GM23248 (cell line): ENCODE measurements at regions not wholly inside any gene's neighbourhood (a gene's known extent, or its start where the extent isn't known, plus 50 kb on each side); places are given as distances from the start of the nearest gene placed in this dataset.

Source experiments
- DNase-seq: peaks from one replicate; pipeline ENCODE4 v3.0.0-alpha.2; 2015
- H2AFZ ChIP-seq: fragments of 200-600 bp; sonication (generic); 2 replicates; pipeline ENCODE4 v1.6.1; 2016; ENCODE audit warnings: antibody characterized with exemption
- H3F3A ChIP-seq: fragments of 200-600 bp; sonication (generic); 2 replicates; pipeline ENCODE4 v1.6.1; 2016; ENCODE audit warnings: mild to moderate bottlenecking, antibody characterized with exemption, mixed run types; ENCODE audit not compliant: insufficient read depth
- H3K27ac ChIP-seq: fragments of 200-600 bp; sonication (generic); 2 replicates; pipeline ENCODE4 v1.5.1; 2016; ENCODE audit warnings: mild to moderate bottlenecking
- H3K27me3 ChIP-seq: fragments of 200-600 bp; sonication (generic); replicated peaks from 2 replicates; pipeline ENCODE4 v1.6.1; 2016; ENCODE audit warnings: mild to moderate bottlenecking; ENCODE audit not compliant: insufficient read depth
- H3K36me3 ChIP-seq: fragments of 200-600 bp; sonication (generic); 2 replicates; pipeline ENCODE4 v1.6.1; 2016; ENCODE audit warnings: low read depth, mild to moderate bottlenecking
- H3K4me1 ChIP-seq: fragments of 200-600 bp; sonication (generic); 2 replicates; pipeline ENCODE4 v1.6.1; 2016; ENCODE audit warnings: mild to moderate bottlenecking; ENCODE audit not compliant: insufficient read depth
- H3K4me2 ChIP-seq: fragments of 200-600 bp; sonication (generic); one replicate; pipeline ENCODE4 v1.6.1; 2016; ENCODE audit warnings: mild to moderate bottlenecking; ENCODE audit not compliant: unreplicated experiment
- H3K4me3 ChIP-seq: fragments of 200-600 bp; sonication (generic); 2 replicates; pipeline ENCODE4 v1.5.1; 2016; ENCODE audit warnings: mild to moderate bottlenecking
- H3K79me2 ChIP-seq: fragments of 200-600 bp; sonication (generic); 2 replicates; pipeline ENCODE4 v1.6.1; 2016; ENCODE audit warnings: mild to moderate bottlenecking; ENCODE audit not compliant: insufficient read depth
- H3K9ac ChIP-seq: fragments of 200-600 bp; sonication (generic); 2 replicates; pipeline ENCODE4 v1.6.1; 2016; ENCODE audit warnings: mild to moderate bottlenecking
- H3K9me2 ChIP-seq: fragments of 200-600 bp; sonication (generic); 2 replicates; pipeline ENCODE4 v1.6.1; 2016; ENCODE audit warnings: mixed run types, mild to moderate bottlenecking, moderate library complexity; ENCODE audit not compliant: insufficient read depth
- H3K9me3 ChIP-seq: fragments of 200-600 bp; sonication (generic); one replicate; pipeline ENCODE4 v1.6.1; 2017; ENCODE audit warnings: low read depth
- H4K20me1 ChIP-seq: fragments of 200-600 bp; sonication (generic); 2 replicates; pipeline ENCODE4 v1.6.0; 2016; ENCODE audit not compliant: insufficient read depth
- EZH2 ChIP-seq: fragments of 200-600 bp; sonication (generic); IDR thresholded peaks from 2 replicates; pipeline ENCODE4 v1.6.1; 2018; ENCODE audit warnings: antibody characterized with exemption, mild to moderate bottlenecking; ENCODE audit not compliant: insufficient read depth, poor library complexity, severe bottlenecking
- EZH2phosphoT487 ChIP-seq: fragments of 200-600 bp; sonication (generic); IDR thresholded peaks from 2 replicates; pipeline ENCODE4 v1.6.1; 2018; ENCODE audit warnings: antibody characterized with exemption, moderate library complexity, mild to moderate bottlenecking, low read depth; ENCODE audit not compliant: insufficient read depth
- WGBS, 2 experiments: methylation state at CpG; one replicate each; pipeline ENCODE4 v1.1.6; 2015 to 2017; ENCODE audit warnings: low lambda C conversion rate in 2 of 2, low coverage in 1 of 2; ENCODE audit errors: missing lambda C conversion rate in 2 of 2; 5-methylcytosine and 5-hydroxymethylcytosine counted together
- in situ Hi-C: fragments of 300-500 bp; cut with MboI; formaldehyde crosslinking; loops from 2 replicates; pipeline ENCODE4 v1.15.0; 2020

DNA sequence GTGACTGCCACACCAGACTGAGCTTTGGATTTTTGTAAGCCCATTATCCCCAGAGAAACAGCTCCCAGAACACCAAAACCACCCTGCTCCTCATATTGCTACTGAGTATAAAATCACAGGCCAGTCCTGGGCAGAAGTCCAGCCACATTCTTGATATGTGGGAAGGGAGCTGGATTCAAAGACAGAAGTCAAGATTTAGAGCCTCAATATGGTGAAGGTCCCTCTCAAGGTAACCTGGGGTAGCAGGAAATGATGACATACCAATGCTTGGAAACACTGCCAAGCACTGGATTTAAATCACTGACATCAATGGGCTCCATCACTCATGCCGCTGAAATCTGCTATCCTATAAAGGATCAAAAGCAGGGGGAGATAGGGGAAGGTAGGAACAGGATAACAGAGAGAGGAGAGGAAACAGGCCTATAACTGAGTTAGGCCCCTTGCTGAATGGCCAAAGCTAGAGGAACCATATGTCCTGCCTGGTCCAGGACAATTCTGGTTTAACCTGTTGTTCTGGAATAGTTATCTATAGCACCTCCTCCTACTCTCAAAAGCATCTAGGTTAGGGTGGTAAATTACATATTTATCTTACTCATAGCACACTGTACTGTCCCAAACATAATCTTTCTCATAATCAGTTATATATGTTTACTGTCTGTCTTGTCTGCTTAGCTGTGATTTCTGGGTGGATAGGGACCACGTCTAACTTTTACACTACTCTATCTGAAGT is 83.7 kb upstream of the NHS start:
- DNase-seq: no peak
- H3K9ac ChIP-seq: no peak overlapping the region
- in situ Hi-C loops: no loop called here

DNA sequence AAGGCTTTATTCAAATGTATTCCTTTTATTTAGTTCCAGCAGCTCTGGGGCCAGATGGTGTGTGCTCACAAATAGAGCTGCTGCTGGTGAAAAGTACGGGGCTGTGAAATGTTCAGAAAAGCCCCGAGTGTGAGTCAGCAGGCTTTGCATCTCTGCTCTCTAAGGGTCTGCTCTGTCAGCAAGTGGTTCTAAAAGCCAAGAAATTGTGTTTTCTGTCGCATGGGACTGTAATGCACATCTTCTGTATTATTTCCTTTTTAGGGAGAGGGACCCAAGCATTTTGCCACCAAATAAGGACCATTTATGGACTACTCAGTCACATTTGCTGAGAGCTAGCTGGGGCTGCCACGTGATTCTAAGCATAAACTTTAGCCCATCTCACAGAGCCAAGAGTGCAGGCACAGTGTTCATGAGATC is 82.9 kb upstream of the NHS start:
- H3F3A ChIP-seq: no peaks in the 10 kb centered on the region
- H3K4me1 ChIP-seq: no peaks in the 10 kb centered on the region
- no peak overlapping the region for H3K4me2 ChIP-seq
- H2AFZ ChIP-seq: no peak overlapping the region
- H3K27ac ChIP-seq: no peak overlapping the region
- H3K27me3 ChIP-seq: no peaks in the 10 kb centered on the region
- WGBS, 2 experiments: 0 to 2% methylated on average over 4 of the region's 4 CpGs
- no peaks in the 10 kb centered on the region for H3K9me2 ChIP-seq
- no peak overlapping the region for H3K9ac ChIP-seq
- no peaks in the 10 kb centered on the region for H3K9me3 ChIP-seq
- H3K79me2 ChIP-seq: no peaks in the 10 kb centered on the region
- H3K4me3 ChIP-seq: no peak overlapping the region
- TF ChIP-seq EZH2: no peak
- TF ChIP-seq EZH2phosphoT487: no peak
- H4K20me1 ChIP-seq: no peaks in the 10 kb centered on the region
- no peaks in the 10 kb centered on the region for H3K36me3 ChIP-seq
- no peak for DNase-seq
- in situ Hi-C loops: no loop called here

More for the DNA sequence above, 83.7 kb upstream of the NHS start:
- Histone ChIP-seq H3K27ac (no peak overlapping the region), H3K9me2 (no peaks in the 10 kb centered on the region), H3F3A (no peaks in the 10 kb centered on the region), H3K4me1 (no peaks in the 10 kb centered on the region), H3K36me3 (no peaks in the 10 kb centered on the region), H3K4me2 (no peak overlapping the region), H3K4me3 (no peak overlapping the region), H4K20me1 (no peaks in the 10 kb centered on the region), H2AFZ (no peak overlapping the region), H3K27me3 (no peaks in the 10 kb centered on the region), H3K79me2 (no peaks in the 10 kb centered on the region), H3K9me3 (no peaks in the 10 kb centered on the region)
- 44 to 54% methylated on average over 2 of the region's 2 CpGs for WGBS, 2 experiments
- no peak for TF ChIP-seq EZH2phosphoT487
- no peak for TF ChIP-seq EZH2

DNA sequence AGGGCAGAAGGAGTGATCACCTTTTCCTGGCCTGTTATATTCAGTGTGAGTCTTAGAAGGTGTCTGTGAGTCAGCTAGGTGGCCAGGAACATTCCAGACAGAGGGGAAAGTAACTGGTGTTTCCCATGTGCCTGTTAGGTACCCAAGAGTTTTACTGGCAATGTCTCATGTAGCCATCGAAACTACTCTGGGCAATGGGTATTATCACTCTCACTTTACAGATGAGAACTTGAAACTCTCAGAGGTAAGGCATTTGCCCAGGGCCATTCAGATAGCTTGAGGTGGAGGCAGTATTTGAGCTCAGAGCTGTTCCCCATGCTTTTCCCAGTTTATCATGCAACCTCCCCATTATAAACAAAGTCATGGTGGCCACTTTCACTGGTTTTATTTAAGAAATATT is 80.4 kb upstream of the NHS start:
- no peak overlapping the region for H3K4me3 ChIP-seq
- no peaks in the 10 kb centered on the region for H3K4me1 ChIP-seq
- H3F3A ChIP-seq: no peaks in the 10 kb centered on the region
- H3K9me3 ChIP-seq: no peaks in the 10 kb centered on the region
- H3K79me2 ChIP-seq: no peaks in the 10 kb centered on the region
- no peaks in the 10 kb centered on the region for H3K9me2 ChIP-seq
- in situ Hi-C loops: no loop called here
- no peaks in the 10 kb centered on the region for H4K20me1 ChIP-seq
- no peak overlapping the region for H2AFZ ChIP-seq
- no peak overlapping the region for H3K4me2 ChIP-seq
- TF ChIP-seq EZH2phosphoT487 (no peak), EZH2 (no peak)
- no peaks in the 10 kb centered on the region for H3K27me3 ChIP-seq
- DNase-seq: no peak
- no peaks in the 10 kb centered on the region for H3K36me3 ChIP-seq
- no peak overlapping the region for H3K9ac ChIP-seq
- WGBS, 2 experiments: 60% methylated on average over 1 of the region's 1 CpG; no CpG with 5 or more reads in 1 of the 2 experiments
- no peak overlapping the region for H3K27ac ChIP-seq

DNA sequence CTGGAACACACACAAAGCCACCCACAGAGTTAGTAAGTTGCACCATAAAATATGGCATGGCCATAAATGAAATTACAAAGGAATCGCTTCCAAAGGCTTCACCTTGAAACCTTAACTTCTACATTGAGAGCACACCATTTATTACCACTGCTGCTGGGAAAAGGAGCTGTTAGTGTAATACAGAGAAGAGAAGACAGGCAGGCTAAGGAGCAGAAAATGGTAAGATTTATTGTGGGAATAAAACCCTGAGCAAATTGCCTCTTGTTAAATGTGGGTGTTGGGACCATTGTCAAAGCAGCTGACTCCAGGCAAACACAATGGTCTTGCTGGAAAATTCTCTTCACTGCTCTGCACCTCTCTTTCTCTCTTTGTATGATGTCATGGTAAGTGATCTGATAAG is 79.2 kb upstream of the NHS start:
- no peaks in the 10 kb centered on the region for H3K9me3 ChIP-seq
- no peaks in the 10 kb centered on the region for H3K9me2 ChIP-seq
- no peaks in the 10 kb centered on the region for H3K36me3 ChIP-seq
- H3K4me1 ChIP-seq: no peaks in the 10 kb centered on the region
- no peak overlapping the region for H2AFZ ChIP-seq
- no peaks in the 10 kb centered on the region for H4K20me1 ChIP-seq
- in situ Hi-C loops: no loop called here
- H3K27me3 ChIP-seq: no peaks in the 10 kb centered on the region
- no peak overlapping the region for H3K27ac ChIP-seq
- no peaks in the 10 kb centered on the region for H3F3A ChIP-seq
- no peak overlapping the region for H3K4me3 ChIP-seq
- DNase-seq: no peak
- H3K79me2 ChIP-seq: no peaks in the 10 kb centered on the region
- H3K9ac ChIP-seq: no peak overlapping the region
- no peak overlapping the region for H3K4me2 ChIP-seq
- WGBS, 2 experiments: 47 to 50% methylated on average over 1 of the region's 1 CpG
- no peak for TF ChIP-seq EZH2phosphoT487
- no peak for TF ChIP-seq EZH2
